PFSK-1 (cell line): ENCODE measurements at regions not wholly inside any gene's neighbourhood (a gene's known extent, or its start where the extent isn't known, plus 50 kb on each side); places are given as distances from the start of the nearest gene placed in this dataset.

ENCODE experiments used
- FOXP2 ChIP-seq: optimal IDR thresholded peaks from 2 replicates; pipeline ENCODE3; 2011; ENCODE audit warnings: borderline replicate concordance, control low read depth, inconsistent platforms; ENCODE audit not compliant: insufficient read depth; ENCODE audit errors: extremely low read length, extremely low read depth
- POLR2AphosphoS5 ChIP-seq: IDR thresholded peaks from 2 replicates; pipeline ENCODE4 v1.6.1; 2012; ENCODE audit warnings: low read depth, mild to moderate bottlenecking, control low read depth, low read length, moderate library complexity
- REST ChIP-seq, 2 experiments: IDR thresholded peaks; 2 replicates each; pipeline versions ENCODE4 v1.6.1 to v1.8.0; 2011 to 2012; ENCODE audit warnings: low read depth in 2 of 2, low read length in 2 of 2, control low read depth in 1 of 2, inconsistent platforms in 1 of 2, mild to moderate bottlenecking in 1 of 2, moderate library complexity in 1 of 2; ENCODE audit not compliant: insufficient read depth in 1 of 2
- SIN3A ChIP-seq: IDR thresholded peaks from 2 replicates; pipeline ENCODE4 v1.6.1; 2012; ENCODE audit warnings: mild to moderate bottlenecking, low read length, moderate library complexity, borderline replicate concordance; ENCODE audit not compliant: insufficient read depth
- TAF1 ChIP-seq: IDR thresholded peaks from 2 replicates; pipeline ENCODE4 v1.6.1; 2012; ENCODE audit warnings: low read length, control low read depth, borderline replicate concordance; ENCODE audit not compliant: insufficient read depth

- no peak for TF ChIP-seq POLR2AphosphoS5
- no peak for TF ChIP-seq TAF1
- TF ChIP-seq SIN3A = no peak
- TF ChIP-seq REST (IDR thresholded peaks at IDR 0.05; ENCODE audit: insufficient read depth in 1 of 2, low read depth in 2 of 2, low read length in 2 of 2) = no peak
- no peak for TF ChIP-seq FOXP2
Measured at GRCh38 chr6:168873278-168874190, 380.1 kb downstream of the THBS2 start.
